H9 (cell line): ENCODE measurements at regions not wholly inside any gene's neighbourhood (a gene's known extent, or its start where the extent isn't known, plus 50 kb on each side); places are given as distances from the start of the nearest gene placed in this dataset.

Experiments
- DNase-seq: peaks from one replicate; pipeline ENCODE4 v3.0.0-alpha.2; 2017
- H2AFZ ChIP-seq: one replicate; pipeline ENCODE4 v1.6.1; 2013; ENCODE audit warnings: mild to moderate bottlenecking, low read length, control low read depth, moderate library complexity
- H2AK5ac ChIP-seq: 2 replicates; pipeline ENCODE4 v1.6.1; 2013; ENCODE audit warnings: low read length, control low read depth, mixed read lengths; ENCODE audit not compliant: insufficient read length
- H2BK120ac ChIP-seq: one replicate; pipeline ENCODE4 v1.6.1; 2013; ENCODE audit warnings: low read depth, mild to moderate bottlenecking, low read length, control low read depth, inconsistent platforms; ENCODE audit not compliant: poor library complexity, severe bottlenecking
- H2BK12ac ChIP-seq: 2 replicates; pipeline ENCODE4 v1.6.1; 2013; ENCODE audit warnings: low read length, control low read depth, mixed read lengths, low read depth; ENCODE audit not compliant: insufficient read length
- H2BK15ac ChIP-seq: 2 replicates; pipeline ENCODE4 v1.6.1; 2013; ENCODE audit warnings: low read depth, low read length, control low read depth
- H2BK20ac ChIP-seq: one replicate; pipeline ENCODE4 v1.6.1; 2013; ENCODE audit warnings: low read depth, mild to moderate bottlenecking, low read length, control low read depth, inconsistent platforms; ENCODE audit not compliant: poor library complexity, severe bottlenecking
- H2BK5ac ChIP-seq: 2 replicates; pipeline ENCODE4 v1.6.1; 2013; ENCODE audit warnings: low read length, control low read depth, mixed read lengths; ENCODE audit not compliant: insufficient read length
- H3K14ac ChIP-seq: 2 replicates; pipeline ENCODE4 v1.6.1; 2013; ENCODE audit warnings: low read length, control low read depth; ENCODE audit not compliant: insufficient read depth
- H3K18ac ChIP-seq: 2 replicates; pipeline ENCODE4 v1.6.1; 2013; ENCODE audit warnings: low read depth, mild to moderate bottlenecking, mixed read lengths, low read length, control low read depth; ENCODE audit not compliant: insufficient read length
- H3K23ac ChIP-seq: 2 replicates; pipeline ENCODE4 v1.6.1; 2013; ENCODE audit warnings: low read length, control low read depth, mixed read lengths, low read depth; ENCODE audit not compliant: insufficient read length
- H3K23me2 ChIP-seq: 2 replicates; pipeline ENCODE4 v1.6.1; 2013; ENCODE audit warnings: low read depth, mild to moderate bottlenecking, mixed read lengths, low read length, control low read depth; ENCODE audit not compliant: insufficient read length, poor library complexity, severe bottlenecking
- H3K27ac ChIP-seq: 2 replicates; pipeline ENCODE4 v1.5.1; 2013; ENCODE audit warnings: low read length, control low read depth, mixed read lengths, low read depth; ENCODE audit not compliant: insufficient read length
- H3K27me3 ChIP-seq: 2 replicates; pipeline ENCODE4 v1.6.1; 2013; ENCODE audit warnings: low read length, control low read depth, inconsistent platforms; ENCODE audit not compliant: insufficient read depth
- H3K4ac ChIP-seq: 2 replicates; pipeline ENCODE4 v1.6.1; 2013; ENCODE audit warnings: low read depth, mild to moderate bottlenecking, control low read depth, inconsistent platforms, low read length, moderate library complexity
- H3K4me1 ChIP-seq: 2 replicates; pipeline ENCODE4 v1.6.1; 2013; ENCODE audit warnings: low read length, control low read depth, inconsistent platforms; ENCODE audit not compliant: insufficient read depth
- H3K4me2 ChIP-seq: 2 replicates; pipeline ENCODE4 v1.6.1; 2013; ENCODE audit warnings: low read length, control low read depth, mixed read lengths; ENCODE audit not compliant: insufficient read length, insufficient read depth
- H3K56ac ChIP-seq: 2 replicates; pipeline ENCODE4 v1.6.1; 2013; ENCODE audit warnings: low read depth, mild to moderate bottlenecking, mixed read lengths, low read length, control low read depth; ENCODE audit not compliant: insufficient read length
- H3K79me1 ChIP-seq: 2 replicates; pipeline ENCODE4 v1.6.1; 2013; ENCODE audit warnings: low read depth, mild to moderate bottlenecking, moderate library complexity, low read length, control low read depth, inconsistent platforms; ENCODE audit not compliant: insufficient read depth, poor library complexity, severe bottlenecking
- H3K79me2 ChIP-seq: 2 replicates; pipeline ENCODE4 v1.6.1; 2013; ENCODE audit warnings: low read length, control low read depth, inconsistent platforms; ENCODE audit not compliant: insufficient read depth
- H3K9ac ChIP-seq: 2 replicates; pipeline ENCODE4 v1.6.1; 2013; ENCODE audit warnings: low read length, control low read depth, mixed read lengths; ENCODE audit not compliant: insufficient read length; ENCODE audit errors: extremely low read depth
- H3K9me3 ChIP-seq: one replicate; pipeline ENCODE4 v1.6.1; 2013; ENCODE audit warnings: low read depth, low read length, inconsistent platforms; ENCODE audit not compliant: control insufficient read depth
- H3T11ph ChIP-seq: one replicate; pipeline ENCODE4 v1.6.1; 2013; ENCODE audit warnings: mild to moderate bottlenecking, low read length, control low read depth, inconsistent platforms
- H4K20me1 ChIP-seq: one replicate; pipeline ENCODE4 v1.6.1; 2013; ENCODE audit not compliant: control insufficient read depth, insufficient read length, insufficient read depth
- H4K5ac ChIP-seq: 2 replicates; pipeline ENCODE4 v1.6.1; 2013; ENCODE audit warnings: low read depth, mild to moderate bottlenecking, mixed read lengths, low read length, control low read depth; ENCODE audit not compliant: insufficient read length
- H4K8ac ChIP-seq: replicated peaks from 2 replicates; pipeline ENCODE4 v1.6.1; 2013; ENCODE audit warnings: low read length, control low read depth, mixed read lengths, low read depth; ENCODE audit not compliant: insufficient read length
- H4K91ac ChIP-seq: 2 replicates; pipeline ENCODE4 v1.6.1; 2013; ENCODE audit warnings: low read depth, mild to moderate bottlenecking, moderate library complexity, mixed read lengths, low read length, control low read depth; ENCODE audit not compliant: insufficient read length
- H3K27ac Mint-ChIP-seq, 3 experiments: 2 replicates in 2 of 3; 3 replicates in 1 of 3; pipeline ENCODE4 v1.8.0; 2020 to 2021; ENCODE audit warnings: mixed read lengths in 3 of 3, mild to moderate bottlenecking in 1 of 3, moderate library complexity in 1 of 3
- H3K27me3 Mint-ChIP-seq: 2 replicates; pipeline ENCODE4 v1.8.0; 2021; ENCODE audit warnings: low read depth, mild to moderate bottlenecking, moderate library complexity, mixed read lengths
- H3K36me3 Mint-ChIP-seq, 3 experiments: 2 replicates in 2 of 3; 3 replicates in 1 of 3; pipeline ENCODE4 v1.8.0; 2020 to 2021; ENCODE audit warnings: low read depth in 3 of 3, mixed read lengths in 3 of 3; ENCODE audit not compliant: insufficient read depth in 1 of 3
- H3K4me1 Mint-ChIP-seq, 2 experiments: 2 replicates each; pipeline ENCODE4 v1.8.0; 2020; ENCODE audit warnings: mixed read lengths in 2 of 2
- H3K4me3 Mint-ChIP-seq, 2 experiments: 2 replicates in 1 of 2; 3 replicates in 1 of 2; pipeline ENCODE4 v1.8.0; 2020 to 2021; ENCODE audit warnings: mild to moderate bottlenecking in 2 of 2, mixed read lengths in 2 of 2, moderate library complexity in 1 of 2
- H3K9me3 Mint-ChIP-seq, 2 experiments: 2 replicates in 1 of 2; 3 replicates in 1 of 2; pipeline ENCODE4 v1.8.0; 2020; ENCODE audit warnings: mild to moderate bottlenecking in 2 of 2, mixed read lengths in 2 of 2, moderate library complexity in 1 of 2
- WGBS: extraction: QIAGEN DNeasy Blood & Tissue Kit; methylation state at CpG from one replicate; pipeline ENCODE4 v1.1.7; 2013; ENCODE audit warnings: missing lambda C conversion rate, low lambda C conversion rate, mixed read lengths; ENCODE audit not compliant: insufficient read length; ENCODE audit errors: extremely low coverage; 5-methylcytosine and 5-hydroxymethylcytosine counted together
- TF ChIP-seq, protein P1 (sequence below): fragments of 200-600 bp; sonication (generic); conservative IDR thresholded peaks from 3 replicates; pipeline ENCODE4 v1.8.0; 2021; ENCODE audit warnings: antibody characterized with exemption, mild to moderate bottlenecking

DNA sequence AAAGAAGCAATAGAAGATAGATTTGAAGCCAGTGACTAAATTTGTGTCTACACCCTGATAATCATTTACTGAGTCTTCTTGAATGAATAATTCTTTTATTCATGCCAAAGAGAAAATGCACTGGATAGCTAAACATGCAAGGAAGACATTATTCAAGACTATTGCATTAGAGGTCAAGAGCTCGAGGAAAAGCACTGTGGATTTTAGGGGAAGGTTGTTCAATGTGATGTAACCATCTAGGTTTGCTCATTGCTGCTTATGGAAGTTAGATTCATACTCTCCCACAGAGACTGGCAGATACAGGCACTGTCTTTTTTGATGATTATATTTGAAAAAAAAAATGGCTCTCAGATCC lies 682.1 kb downstream of the KCNA4 start:
- Histone ChIP-seq H3K79me1 (no peaks in the 10 kb centered on the region), H3K9me3 (no peaks in the 10 kb centered on the region), H3K9ac (no peak overlapping the region), H3K4me2 (no peak overlapping the region), H2AFZ (no peak overlapping the region), H2AK5ac (no peak overlapping the region), H4K20me1 (no peaks in the 10 kb centered on the region), H4K91ac (no peak overlapping the region), H3K27ac (no peak overlapping the region), H3K56ac (no peak overlapping the region), H4K8ac (no peak overlapping the region), H3K23ac (no peak overlapping the region), H2BK120ac (no peak overlapping the region), H3K14ac (no peak overlapping the region), H3T11ph (no peak overlapping the region), H2BK12ac (no peak overlapping the region), H3K18ac (no peak overlapping the region), H3K79me2 (no peaks in the 10 kb centered on the region), H2BK5ac (no peak overlapping the region), H3K27me3 (no peaks in the 10 kb centered on the region), H4K5ac (no peak overlapping the region), H2BK15ac (no peak overlapping the region), H3K4me1 (no peaks in the 10 kb centered on the region), H3K23me2 (no peaks in the 10 kb centered on the region), H2BK20ac (no peak overlapping the region), H3K4ac (no peak overlapping the region)
- H3K27me3 Mint-ChIP-seq, result peaks cover 2% of the 10 kb centered on the region
- no peak overlapping the region for H3K27ac Mint-ChIP-seq
- H3K9me3 Mint-ChIP-seq, result no peaks in the 10 kb centered on the region; a peak in 1 of 5 replicates
- TF ChIP-seq, protein P1, sequence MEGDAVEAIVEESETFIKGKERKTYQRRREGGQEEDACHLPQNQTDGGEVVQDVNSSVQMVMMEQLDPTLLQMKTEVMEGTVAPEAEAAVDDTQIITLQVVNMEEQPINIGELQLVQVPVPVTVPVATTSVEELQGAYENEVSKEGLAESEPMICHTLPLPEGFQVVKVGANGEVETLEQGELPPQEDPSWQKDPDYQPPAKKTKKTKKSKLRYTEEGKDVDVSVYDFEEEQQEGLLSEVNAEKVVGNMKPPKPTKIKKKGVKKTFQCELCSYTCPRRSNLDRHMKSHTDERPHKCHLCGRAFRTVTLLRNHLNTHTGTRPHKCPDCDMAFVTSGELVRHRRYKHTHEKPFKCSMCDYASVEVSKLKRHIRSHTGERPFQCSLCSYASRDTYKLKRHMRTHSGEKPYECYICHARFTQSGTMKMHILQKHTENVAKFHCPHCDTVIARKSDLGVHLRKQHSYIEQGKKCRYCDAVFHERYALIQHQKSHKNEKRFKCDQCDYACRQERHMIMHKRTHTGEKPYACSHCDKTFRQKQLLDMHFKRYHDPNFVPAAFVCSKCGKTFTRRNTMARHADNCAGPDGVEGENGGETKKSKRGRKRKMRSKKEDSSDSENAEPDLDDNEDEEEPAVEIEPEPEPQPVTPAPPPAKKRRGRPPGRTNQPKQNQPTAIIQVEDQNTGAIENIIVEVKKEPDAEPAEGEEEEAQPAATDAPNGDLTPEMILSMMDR, result no peak
- no peak for DNase-seq
- no peak overlapping the region for H3K4me3 Mint-ChIP-seq
- no peaks in the 10 kb centered on the region for H3K4me1 Mint-ChIP-seq
- WGBS, result no CpG with 5 or more reads among the region's 1 CpG
- H3K36me3 Mint-ChIP-seq, result no peaks in the 10 kb centered on the region; a peak in 1 of 7 replicates
